WI38 (cell line): ENCODE measurements at regions not wholly inside any gene's neighbourhood (a gene's known extent, or its start where the extent isn't known, plus 50 kb on each side); places are given as distances from the start of the nearest gene placed in this dataset.

Experiments used
- H3K4me3 ChIP-seq: 2 replicates; pipeline ENCODE4 v1.5.1; 2011; ENCODE audit warnings: low read depth, mild to moderate bottlenecking, control low read depth, low read length
- TF ChIP-seq, protein P1 (sequence below): IDR thresholded peaks from 2 replicates; pipeline ENCODE4 v1.5.1; 2012; ENCODE audit warnings: low read depth, mild to moderate bottlenecking, control low read depth, low read length

DNA sequence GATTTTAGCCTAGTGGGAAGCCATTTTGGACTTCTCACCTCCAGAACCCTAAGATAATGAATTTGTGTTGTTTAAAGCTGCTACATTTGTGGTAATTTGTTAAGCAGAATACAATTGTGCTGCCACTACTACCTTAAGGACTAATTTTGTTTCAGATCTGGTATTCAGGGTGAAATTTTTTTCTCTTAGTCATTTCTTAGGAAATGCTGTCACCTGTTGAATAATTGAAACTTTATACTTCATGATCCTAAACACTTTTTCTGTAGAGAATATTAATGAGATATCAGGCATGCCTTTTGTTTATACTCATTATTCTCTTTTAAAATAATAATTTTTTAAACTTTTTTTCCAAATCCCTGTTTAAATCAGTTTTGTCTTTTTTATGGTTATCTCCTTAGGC is 246.8 kb downstream of the TGFB2 start:
- no peak overlapping the region for H3K4me3 ChIP-seq
- TF ChIP-seq, protein P1, sequence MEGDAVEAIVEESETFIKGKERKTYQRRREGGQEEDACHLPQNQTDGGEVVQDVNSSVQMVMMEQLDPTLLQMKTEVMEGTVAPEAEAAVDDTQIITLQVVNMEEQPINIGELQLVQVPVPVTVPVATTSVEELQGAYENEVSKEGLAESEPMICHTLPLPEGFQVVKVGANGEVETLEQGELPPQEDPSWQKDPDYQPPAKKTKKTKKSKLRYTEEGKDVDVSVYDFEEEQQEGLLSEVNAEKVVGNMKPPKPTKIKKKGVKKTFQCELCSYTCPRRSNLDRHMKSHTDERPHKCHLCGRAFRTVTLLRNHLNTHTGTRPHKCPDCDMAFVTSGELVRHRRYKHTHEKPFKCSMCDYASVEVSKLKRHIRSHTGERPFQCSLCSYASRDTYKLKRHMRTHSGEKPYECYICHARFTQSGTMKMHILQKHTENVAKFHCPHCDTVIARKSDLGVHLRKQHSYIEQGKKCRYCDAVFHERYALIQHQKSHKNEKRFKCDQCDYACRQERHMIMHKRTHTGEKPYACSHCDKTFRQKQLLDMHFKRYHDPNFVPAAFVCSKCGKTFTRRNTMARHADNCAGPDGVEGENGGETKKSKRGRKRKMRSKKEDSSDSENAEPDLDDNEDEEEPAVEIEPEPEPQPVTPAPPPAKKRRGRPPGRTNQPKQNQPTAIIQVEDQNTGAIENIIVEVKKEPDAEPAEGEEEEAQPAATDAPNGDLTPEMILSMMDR = no peak

DNA sequence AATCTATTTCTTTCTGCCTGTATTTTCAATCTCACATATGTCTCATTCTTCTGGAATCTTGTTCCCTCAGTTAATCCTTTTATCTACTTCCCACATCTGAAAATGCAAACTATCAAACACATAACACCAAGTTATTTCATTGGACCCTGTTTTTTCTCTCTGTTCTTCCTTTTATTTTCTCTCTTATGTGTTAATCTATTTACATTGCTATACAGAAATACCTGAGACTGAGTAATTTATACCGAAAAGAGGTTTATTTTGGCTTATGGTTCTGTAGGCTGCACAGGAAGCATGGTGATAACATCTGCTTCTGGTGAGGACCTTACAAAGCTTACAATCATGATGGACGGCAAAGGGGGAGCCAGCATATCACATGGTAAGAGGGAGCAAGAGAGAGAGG is 247.6 kb downstream of the TGFB2 start:
- H3K4me3 ChIP-seq = no peak overlapping the region
- TF ChIP-seq, protein P1 = no peak

DNA sequence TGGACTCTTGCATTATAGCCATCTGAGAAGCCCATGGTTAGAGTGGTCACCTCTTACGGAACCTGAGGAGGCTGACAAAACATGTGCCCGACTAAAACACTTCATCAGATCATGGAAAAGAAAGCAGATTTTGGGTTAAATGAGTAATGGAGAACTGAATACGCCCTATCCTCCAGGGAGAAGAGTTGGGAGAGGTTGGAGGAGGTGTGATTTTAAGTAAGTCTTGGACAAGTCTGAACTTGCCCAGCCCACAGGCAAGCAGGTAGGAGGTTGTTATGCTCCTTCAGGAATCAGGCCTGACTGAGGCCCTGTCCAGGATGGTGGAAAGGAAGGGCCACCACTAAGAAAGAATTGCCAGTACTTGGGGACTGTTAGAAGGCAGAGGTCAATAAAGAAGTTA is 255.8 kb downstream of the TGFB2 start:
- H3K4me3 ChIP-seq = no peak overlapping the region
- TF ChIP-seq, protein P1 = no peak

DNA sequence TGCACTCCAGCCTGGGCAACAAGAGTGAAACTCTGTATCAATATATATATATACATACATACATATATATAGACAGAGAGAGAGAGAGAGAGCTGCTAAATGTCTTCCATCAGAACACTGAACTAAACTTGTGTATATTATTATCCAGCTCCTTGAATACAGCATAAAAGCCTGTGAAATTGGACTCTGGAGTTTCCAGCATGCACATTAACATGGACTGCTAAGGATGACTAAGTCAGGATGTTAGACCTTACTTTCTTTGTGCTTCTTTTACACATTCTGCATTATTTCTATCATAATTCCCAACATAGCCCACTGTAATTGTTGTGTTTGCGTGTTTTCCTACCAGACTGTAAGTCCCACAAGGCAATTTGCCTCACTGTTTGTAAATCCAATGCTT is 259.1 kb downstream of the TGFB2 start:
- no peak overlapping the region for H3K4me3 ChIP-seq
- TF ChIP-seq, protein P1 = no peak

DNA sequence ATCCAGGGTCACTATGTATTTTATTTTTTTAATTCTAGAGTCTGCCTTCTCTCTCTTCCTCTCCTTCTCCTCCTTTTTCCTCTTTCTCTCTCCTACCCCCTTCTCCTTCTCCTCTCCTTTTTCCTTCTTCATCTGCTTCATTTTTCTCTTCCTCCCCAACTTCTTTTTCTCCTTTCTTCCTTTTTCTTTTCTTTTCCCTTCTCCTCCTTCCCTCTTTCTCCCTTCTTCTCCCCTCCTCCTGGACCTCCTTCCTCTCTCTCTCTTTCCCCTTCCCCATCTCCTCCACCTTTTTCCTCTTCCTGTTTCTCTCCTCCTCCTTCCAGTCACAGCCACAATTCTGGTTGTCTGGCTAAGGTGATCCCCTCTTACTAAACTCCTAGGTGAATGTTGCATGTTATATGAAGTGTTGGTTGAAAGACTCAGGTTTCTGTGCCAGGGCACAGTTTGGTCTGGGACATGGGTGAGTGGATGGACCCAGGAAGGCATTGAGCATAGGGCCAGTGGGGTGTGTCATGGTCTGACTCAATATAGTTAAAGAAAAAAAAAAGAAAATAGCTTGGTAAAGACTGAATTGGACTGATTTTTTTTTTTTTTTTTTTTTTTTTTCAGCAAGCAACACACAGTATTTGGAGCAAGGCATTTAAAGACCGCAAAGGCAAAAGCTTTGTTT is 266.9 kb downstream of the TGFB2 start:
- no peak overlapping the region for H3K4me3 ChIP-seq
- TF ChIP-seq, protein P1 = no peak

DNA sequence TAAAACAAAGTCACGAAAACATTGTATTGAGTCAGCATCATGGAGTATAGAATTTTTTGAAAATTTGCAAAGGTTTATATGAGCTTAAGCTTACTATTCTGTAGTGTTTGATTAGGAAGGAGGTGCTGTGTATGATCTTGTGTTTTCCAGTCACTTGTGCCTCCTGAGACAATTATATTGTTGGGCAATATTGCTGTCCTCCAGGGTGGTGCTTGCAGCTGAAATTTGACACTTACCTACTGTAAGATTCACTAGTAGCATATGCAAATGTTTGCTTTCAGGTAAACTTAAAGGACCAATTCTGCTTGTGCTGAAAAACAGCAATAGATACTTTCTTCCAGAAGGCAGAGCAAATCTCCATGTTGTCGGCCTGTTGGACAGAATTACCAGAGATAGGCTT is 268.0 kb downstream of the TGFB2 start:
- H3K4me3 ChIP-seq = no peak overlapping the region
- TF ChIP-seq, protein P1 = no peak

DNA sequence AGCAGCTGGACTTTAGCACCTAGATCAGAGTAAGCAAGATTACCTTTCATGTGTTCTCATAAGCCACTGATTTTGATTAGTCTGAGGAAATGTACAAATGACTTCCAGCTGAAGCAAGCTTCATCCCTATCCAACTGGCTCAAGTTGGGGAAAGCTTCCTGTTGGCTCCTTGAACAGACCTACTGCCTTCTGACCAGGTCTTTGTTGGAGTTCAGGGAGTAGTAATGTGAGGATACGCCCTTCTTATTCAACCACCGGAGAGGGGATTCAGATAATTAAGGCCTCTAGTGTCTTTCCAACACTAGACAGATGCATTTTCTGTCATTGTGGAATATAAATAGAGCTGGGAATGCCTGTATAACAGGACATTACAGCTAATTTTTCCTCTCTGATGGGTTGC is 268.9 kb downstream of the TGFB2 start:
- TF ChIP-seq, protein P1 = no peak

More for the DNA sequence above, 268.9 kb downstream of the TGFB2 start:
- no peak overlapping the region for H3K4me3 ChIP-seq
